HEK293T (cell line): ENCODE measurements at regions not wholly inside any gene's neighbourhood (a gene's known extent, or its start where the extent isn't known, plus 50 kb on each side); places are given as distances from the start of the nearest gene placed in this dataset.

Experiments
- HDGF ChIP-seq: fragments of 450-650 bp; IDR thresholded peaks from 2 replicates; pipeline ENCODE4 v1.6.1; 2017; ENCODE audit warnings: antibody characterized with exemption, borderline replicate concordance
- LEF1 ChIP-seq: fragments of 450-650 bp; IDR thresholded peaks from 2 replicates; pipeline ENCODE4 v1.6.1; 2017; ENCODE audit warnings: mild to moderate bottlenecking, borderline replicate concordance
- PKNOX1 ChIP-seq: fragments of 450-650 bp; IDR thresholded peaks from 2 replicates; pipeline ENCODE4 v1.6.1; 2016
- SP1 ChIP-seq: fragments of 450-650 bp; IDR thresholded peaks from 2 replicates; pipeline ENCODE4 v1.6.1; 2017
- SUZ12 ChIP-seq: fragments of 450-650 bp; IDR thresholded peaks from 2 replicates; pipeline ENCODE4 v1.6.1; 2016; ENCODE audit warnings: mild to moderate bottlenecking
- TARDBP ChIP-seq: fragments of 450-650 bp; IDR thresholded peaks from 2 replicates; pipeline ENCODE4 v1.6.1; 2016

- TF ChIP-seq PKNOX1 (no peak), SP1 (no peak), LEF1 (no peak), TARDBP (no peak), HDGF (no peak), SUZ12 (no peak)
Measured at GRCh38 chr7:114109721-114110120, 190.9 kb upstream of the PPP1R3A start.
